ENCODE measurements at regions not wholly inside any gene's neighbourhood (a gene's known extent, or its start where the extent isn't known, plus 50 kb on each side); places are given as distances from the start of the nearest gene placed in this dataset.

DNA sequence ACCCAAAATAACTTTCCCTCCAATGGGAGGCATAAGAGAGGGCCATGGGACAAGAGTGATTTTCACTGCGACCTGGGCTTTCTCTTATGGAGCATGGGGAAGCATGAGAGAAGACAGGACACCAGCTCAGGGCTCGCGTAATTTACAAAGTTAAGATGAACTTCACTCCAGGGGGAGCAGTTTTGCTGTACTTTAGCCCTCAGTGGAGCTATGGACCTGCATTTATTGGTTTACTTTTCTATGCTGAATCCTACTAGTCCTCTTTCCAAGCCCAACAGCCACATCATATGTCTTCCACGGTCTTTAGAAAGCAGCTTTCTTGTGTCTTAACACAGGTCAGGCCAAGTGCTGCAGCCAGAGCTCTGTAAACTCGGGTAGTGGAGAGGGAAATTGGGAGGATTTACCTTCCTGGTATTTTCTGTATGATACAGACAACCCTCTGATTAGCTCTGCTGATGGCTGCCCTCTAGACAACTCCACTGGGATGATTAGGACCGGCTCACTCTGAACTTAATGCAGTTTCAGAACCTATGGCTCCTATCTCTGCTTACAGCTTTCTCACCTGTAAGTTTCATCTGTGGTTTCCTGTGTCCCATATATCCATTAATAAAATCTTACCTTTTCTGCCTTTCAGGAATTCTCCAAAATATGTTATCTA lies 581.0 kb upstream of the RORB start:
- peak overlapping the region; percentile 88 for H2AFZ ChIP-seq
- H3K9me2 ChIP-seq (ENCODE audit: insufficient read depth), result no peaks in the 10 kb centered on the region
- peaks cover 17% of the 10 kb centered on the region; the same call in 2 of the 3 replicates for H3K4me1 Mint-ChIP-seq
- H3F3A ChIP-seq (replicated peaks; ENCODE audit: low read depth), result no peaks in the 10 kb centered on the region
- H3K4me1 ChIP-seq (ENCODE audit: insufficient read depth), result peaks cover 12% of the 10 kb centered on the region; the same call in 1 of the 2 replicates
- no peaks in the 10 kb centered on the region for H4K20me1 ChIP-seq (replicated peaks; ENCODE audit: insufficient read depth)
- no peaks in the 10 kb centered on the region for H3K79me2 ChIP-seq (replicated peaks; ENCODE audit: insufficient read depth)
- no peaks in the 10 kb centered on the region for H3K27me3 ChIP-seq (ENCODE audit: insufficient read depth)
- no peaks in the 10 kb centered on the region for H3K9me3 Mint-ChIP-seq
- no peak overlapping the region for H3K27ac ChIP-seq (ENCODE audit: low read depth)
- peak; percentile 79 for DNase-seq (ENCODE audit: low spot score)
- no peak overlapping the region for H3K4me3 ChIP-seq
- H3K27ac Mint-ChIP-seq, result peak overlapping the region; percentile 41; the same call in 1 of the 2 replicates
- H3K27me3 Mint-ChIP-seq (ENCODE audit: insufficient read depth, low read depth, poor library complexity), result peaks cover 2% of the 10 kb centered on the region
- H3K36me3 Mint-ChIP-seq (ENCODE audit: low read depth), result peaks cover 4% of the 10 kb centered on the region; the same call in 2 of the 3 replicates
- no peak overlapping the region for H3K4me2 ChIP-seq
- no peak overlapping the region for H3K4me3 Mint-ChIP-seq
- peak; percentile 94 for ATAC-seq
- no peak for TF ChIP-seq POLR2AphosphoS5 (IDR thresholded peaks at IDR 0.05; ENCODE audit: low read depth)
- no peak for TF ChIP-seq JUNB (IDR thresholded peaks at IDR 0.05; ENCODE audit: unreplicated experiment)
- TF ChIP-seq EZH2phosphoT487 (IDR thresholded peaks at IDR 0.05; ENCODE audit: unreplicated experiment), result no peak
- TF ChIP-seq NANOG (IDR thresholded peaks at IDR 0.05; ENCODE audit: borderline replicate concordance), result no peak
- TF ChIP-seq, protein P1, sequence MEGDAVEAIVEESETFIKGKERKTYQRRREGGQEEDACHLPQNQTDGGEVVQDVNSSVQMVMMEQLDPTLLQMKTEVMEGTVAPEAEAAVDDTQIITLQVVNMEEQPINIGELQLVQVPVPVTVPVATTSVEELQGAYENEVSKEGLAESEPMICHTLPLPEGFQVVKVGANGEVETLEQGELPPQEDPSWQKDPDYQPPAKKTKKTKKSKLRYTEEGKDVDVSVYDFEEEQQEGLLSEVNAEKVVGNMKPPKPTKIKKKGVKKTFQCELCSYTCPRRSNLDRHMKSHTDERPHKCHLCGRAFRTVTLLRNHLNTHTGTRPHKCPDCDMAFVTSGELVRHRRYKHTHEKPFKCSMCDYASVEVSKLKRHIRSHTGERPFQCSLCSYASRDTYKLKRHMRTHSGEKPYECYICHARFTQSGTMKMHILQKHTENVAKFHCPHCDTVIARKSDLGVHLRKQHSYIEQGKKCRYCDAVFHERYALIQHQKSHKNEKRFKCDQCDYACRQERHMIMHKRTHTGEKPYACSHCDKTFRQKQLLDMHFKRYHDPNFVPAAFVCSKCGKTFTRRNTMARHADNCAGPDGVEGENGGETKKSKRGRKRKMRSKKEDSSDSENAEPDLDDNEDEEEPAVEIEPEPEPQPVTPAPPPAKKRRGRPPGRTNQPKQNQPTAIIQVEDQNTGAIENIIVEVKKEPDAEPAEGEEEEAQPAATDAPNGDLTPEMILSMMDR (conservative IDR thresholded peaks at IDR 0.05; ENCODE audit: low read depth in 2 of 2), result peak; percentile 56 to 62
- no peak for TF ChIP-seq ZNF114 (CRISPR knock-in tag; IDR thresholded peaks at IDR 0.05)
- TF ChIP-seq, protein P2, sequence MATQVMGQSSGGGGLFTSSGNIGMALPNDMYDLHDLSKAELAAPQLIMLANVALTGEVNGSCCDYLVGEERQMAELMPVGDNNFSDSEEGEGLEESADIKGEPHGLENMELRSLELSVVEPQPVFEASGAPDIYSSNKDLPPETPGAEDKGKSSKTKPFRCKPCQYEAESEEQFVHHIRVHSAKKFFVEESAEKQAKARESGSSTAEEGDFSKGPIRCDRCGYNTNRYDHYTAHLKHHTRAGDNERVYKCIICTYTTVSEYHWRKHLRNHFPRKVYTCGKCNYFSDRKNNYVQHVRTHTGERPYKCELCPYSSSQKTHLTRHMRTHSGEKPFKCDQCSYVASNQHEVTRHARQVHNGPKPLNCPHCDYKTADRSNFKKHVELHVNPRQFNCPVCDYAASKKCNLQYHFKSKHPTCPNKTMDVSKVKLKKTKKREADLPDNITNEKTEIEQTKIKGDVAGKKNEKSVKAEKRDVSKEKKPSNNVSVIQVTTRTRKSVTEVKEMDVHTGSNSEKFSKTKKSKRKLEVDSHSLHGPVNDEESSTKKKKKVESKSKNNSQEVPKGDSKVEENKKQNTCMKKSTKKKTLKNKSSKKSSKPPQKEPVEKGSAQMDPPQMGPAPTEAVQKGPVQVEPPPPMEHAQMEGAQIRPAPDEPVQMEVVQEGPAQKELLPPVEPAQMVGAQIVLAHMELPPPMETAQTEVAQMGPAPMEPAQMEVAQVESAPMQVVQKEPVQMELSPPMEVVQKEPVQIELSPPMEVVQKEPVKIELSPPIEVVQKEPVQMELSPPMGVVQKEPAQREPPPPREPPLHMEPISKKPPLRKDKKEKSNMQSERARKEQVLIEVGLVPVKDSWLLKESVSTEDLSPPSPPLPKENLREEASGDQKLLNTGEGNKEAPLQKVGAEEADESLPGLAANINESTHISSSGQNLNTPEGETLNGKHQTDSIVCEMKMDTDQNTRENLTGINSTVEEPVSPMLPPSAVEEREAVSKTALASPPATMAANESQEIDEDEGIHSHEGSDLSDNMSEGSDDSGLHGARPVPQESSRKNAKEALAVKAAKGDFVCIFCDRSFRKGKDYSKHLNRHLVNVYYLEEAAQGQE (IDR thresholded peaks at IDR 0.05; ENCODE audit: unreplicated experiment), result no peak
- no peak for TF ChIP-seq ZNF331 (CRISPR knock-in tag; IDR thresholded peaks at IDR 0.05; ENCODE audit: low read depth)
- TF ChIP-seq EZH2 (IDR thresholded peaks at IDR 0.05; ENCODE audit: low read depth, unreplicated experiment), result no peak
- TF ChIP-seq, protein P3, sequence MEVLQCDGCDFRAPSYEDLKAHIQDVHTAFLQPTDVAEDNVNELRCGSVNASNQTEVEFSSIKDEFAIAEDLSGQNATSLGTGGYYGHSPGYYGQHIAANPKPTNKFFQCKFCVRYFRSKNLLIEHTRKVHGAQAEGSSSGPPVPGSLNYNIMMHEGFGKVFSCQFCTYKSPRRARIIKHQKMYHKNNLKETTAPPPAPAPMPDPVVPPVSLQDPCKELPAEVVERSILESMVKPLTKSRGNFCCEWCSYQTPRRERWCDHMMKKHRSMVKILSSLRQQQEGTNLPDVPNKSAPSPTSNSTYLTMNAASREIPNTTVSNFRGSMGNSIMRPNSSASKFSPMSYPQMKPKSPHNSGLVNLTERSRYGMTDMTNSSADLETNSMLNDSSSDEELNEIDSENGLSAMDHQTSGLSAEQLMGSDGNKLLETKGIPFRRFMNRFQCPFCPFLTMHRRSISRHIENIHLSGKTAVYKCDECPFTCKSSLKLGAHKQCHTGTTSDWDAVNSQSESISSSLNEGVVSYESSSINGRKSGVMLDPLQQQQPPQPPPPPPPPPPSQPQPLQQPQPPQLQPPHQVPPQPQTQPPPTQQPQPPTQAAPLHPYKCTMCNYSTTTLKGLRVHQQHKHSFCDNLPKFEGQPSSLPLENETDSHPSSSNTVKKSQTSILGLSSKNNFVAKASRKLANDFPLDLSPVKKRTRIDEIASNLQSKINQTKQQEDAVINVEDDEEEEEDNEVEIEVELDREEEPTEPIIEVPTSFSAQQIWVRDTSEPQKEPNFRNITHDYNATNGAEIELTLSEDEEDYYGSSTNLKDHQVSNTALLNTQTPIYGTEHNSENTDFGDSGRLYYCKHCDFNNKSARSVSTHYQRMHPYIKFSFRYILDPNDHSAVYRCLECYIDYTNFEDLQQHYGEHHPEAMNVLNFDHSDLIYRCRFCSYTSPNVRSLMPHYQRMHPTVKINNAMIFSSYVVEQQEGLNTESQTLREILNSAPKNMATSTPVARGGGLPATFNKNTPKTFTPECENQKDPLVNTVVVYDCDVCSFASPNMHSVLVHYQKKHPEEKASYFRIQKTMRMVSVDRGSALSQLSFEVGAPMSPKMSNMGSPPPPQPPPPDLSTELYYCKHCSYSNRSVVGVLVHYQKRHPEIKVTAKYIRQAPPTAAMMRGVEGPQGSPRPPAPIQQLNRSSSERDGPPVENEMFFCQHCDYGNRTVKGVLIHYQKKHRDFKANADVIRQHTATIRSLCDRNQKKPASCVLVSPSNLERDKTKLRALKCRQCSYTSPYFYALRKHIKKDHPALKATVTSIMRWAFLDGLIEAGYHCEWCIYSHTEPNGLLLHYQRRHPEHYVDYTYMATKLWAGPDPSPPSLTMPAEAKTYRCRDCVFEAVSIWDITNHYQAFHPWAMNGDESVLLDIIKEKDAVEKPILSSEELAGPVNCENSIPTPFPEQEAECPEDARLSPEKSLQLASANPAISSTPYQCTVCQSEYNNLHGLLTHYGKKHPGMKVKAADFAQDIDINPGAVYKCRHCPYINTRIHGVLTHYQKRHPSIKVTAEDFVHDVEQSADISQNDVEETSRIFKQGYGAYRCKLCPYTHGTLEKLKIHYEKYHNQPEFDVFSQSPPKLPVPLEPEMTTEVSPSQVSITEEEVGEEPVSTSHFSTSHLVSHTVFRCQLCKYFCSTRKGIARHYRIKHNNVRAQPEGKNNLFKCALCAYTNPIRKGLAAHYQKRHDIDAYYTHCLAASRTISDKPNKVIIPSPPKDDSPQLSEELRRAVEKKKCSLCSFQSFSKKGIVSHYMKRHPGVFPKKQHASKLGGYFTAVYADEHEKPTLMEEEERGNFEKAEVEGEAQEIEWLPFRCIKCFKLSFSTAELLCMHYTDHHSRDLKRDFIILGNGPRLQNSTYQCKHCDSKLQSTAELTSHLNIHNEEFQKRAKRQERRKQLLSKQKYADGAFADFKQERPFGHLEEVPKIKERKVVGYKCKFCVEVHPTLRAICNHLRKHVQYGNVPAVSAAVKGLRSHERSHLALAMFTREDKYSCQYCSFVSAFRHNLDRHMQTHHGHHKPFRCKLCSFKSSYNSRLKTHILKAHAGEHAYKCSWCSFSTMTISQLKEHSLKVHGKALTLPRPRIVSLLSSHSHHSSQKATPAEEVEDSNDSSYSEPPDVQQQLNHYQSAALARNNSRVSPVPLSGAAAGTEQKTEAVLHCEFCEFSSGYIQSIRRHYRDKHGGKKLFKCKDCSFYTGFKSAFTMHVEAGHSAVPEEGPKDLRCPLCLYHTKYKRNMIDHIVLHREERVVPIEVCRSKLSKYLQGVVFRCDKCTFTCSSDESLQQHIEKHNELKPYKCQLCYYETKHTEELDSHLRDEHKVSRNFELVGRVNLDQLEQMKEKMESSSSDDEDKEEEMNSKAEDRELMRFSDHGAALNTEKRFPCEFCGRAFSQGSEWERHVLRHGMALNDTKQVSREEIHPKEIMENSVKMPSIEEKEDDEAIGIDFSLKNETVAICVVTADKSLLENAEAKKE (CRISPR knock-in tag; IDR thresholded peaks at IDR 0.05), result 0 out of 2 replicates have a peak, but pooled peaks have one; percentile 10
- no peak for TF ChIP-seq CREB1 (CRISPR knock-in tag; IDR thresholded peaks at IDR 0.05; ENCODE audit: low read depth)
- no peak for TF ChIP-seq STAT1 (IDR thresholded peaks at IDR 0.05; ENCODE audit: unreplicated experiment)
- TF ChIP-seq, protein P4, sequence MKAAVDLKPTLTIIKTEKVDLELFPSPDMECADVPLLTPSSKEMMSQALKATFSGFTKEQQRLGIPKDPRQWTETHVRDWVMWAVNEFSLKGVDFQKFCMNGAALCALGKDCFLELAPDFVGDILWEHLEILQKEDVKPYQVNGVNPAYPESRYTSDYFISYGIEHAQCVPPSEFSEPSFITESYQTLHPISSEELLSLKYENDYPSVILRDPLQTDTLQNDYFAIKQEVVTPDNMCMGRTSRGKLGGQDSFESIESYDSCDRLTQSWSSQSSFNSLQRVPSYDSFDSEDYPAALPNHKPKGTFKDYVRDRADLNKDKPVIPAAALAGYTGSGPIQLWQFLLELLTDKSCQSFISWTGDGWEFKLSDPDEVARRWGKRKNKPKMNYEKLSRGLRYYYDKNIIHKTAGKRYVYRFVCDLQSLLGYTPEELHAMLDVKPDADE (IDR thresholded peaks at IDR 0.05), result no peak
- no peaks in the 10 kb centered on the region for H3K36me3 ChIP-seq (ENCODE audit: insufficient read depth)
